Suprapubic skin (tissue), 4 donors: ENCODE measurements at regions not wholly inside any gene's neighbourhood (a gene's known extent, or its start where the extent isn't known, plus 50 kb on each side); places are given as distances from the start of the nearest gene placed in this dataset.

ENCODE experiments used
- POLR2A ChIP-seq, 2 donors: fragments of 450-650 bp; IDR thresholded peaks; one replicate each; pipeline ENCODE4 v1.6.1; 2017; ENCODE audit warnings: antibody characterized with exemption in 2 of 2, mild to moderate bottlenecking in 2 of 2, moderate library complexity in 2 of 2
- POLR2AphosphoS5 ChIP-seq, 3 donors: sonication (generic); formaldehyde crosslinking; IDR thresholded peaks; one replicate each; pipeline ENCODE4 v1.6.1; 2017; ENCODE audit warnings: antibody characterized with exemption in 3 of 3
- TF ChIP-seq, protein P1 (sequence below), 2 donors: fragments of 200-600 bp in 1 of 2; fragments of 450-650 bp in 1 of 2; sonication (generic) in 1 of 2; IDR thresholded peaks; one replicate each; pipeline ENCODE4 v1.5.1; 2016 to 2019; ENCODE audit warnings: antibody characterized with exemption in 2 of 2, mild to moderate bottlenecking in 1 of 2, moderate library complexity in 1 of 2

DNA sequence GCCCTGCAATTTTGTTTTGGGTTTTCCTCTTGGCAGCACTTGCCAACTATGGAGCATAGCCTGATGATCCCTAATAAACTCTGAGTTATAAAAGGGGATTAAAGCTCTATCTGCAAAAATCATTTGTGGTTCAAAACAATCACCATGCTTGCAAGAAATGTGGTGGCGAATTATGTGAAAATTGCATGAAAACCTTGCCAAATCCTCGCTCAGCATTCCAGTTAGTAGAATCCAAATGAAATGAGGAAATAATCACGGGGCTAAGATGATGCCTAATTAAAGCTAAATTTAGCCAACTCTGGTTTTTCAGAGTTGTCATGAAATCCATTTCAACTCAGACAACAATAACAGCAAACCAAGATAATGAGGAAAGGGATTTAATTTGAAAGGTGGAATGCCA is 73.0 kb upstream of the PROK2 start:
- TF ChIP-seq, protein P1, sequence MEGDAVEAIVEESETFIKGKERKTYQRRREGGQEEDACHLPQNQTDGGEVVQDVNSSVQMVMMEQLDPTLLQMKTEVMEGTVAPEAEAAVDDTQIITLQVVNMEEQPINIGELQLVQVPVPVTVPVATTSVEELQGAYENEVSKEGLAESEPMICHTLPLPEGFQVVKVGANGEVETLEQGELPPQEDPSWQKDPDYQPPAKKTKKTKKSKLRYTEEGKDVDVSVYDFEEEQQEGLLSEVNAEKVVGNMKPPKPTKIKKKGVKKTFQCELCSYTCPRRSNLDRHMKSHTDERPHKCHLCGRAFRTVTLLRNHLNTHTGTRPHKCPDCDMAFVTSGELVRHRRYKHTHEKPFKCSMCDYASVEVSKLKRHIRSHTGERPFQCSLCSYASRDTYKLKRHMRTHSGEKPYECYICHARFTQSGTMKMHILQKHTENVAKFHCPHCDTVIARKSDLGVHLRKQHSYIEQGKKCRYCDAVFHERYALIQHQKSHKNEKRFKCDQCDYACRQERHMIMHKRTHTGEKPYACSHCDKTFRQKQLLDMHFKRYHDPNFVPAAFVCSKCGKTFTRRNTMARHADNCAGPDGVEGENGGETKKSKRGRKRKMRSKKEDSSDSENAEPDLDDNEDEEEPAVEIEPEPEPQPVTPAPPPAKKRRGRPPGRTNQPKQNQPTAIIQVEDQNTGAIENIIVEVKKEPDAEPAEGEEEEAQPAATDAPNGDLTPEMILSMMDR (IDR thresholded peaks at IDR 0.05): no peak
- TF ChIP-seq POLR2A (IDR thresholded peaks at IDR 0.05) (no peak), POLR2AphosphoS5 (IDR thresholded peaks at IDR 0.05) (no peak)
